ENCODE measurements at regions not wholly inside any gene's neighbourhood (a gene's known extent, or its start where the extent isn't known, plus 50 kb on each side); places are given as distances from the start of the nearest gene placed in this dataset.

GRCh38 chr2:16429002-16429401 is 236.6 kb downstream of the CYRIA start:
- H3K4me2 ChIP-seq (ENCODE audit: low read depth, low read length): no peak overlapping the region
- no peak overlapping the region for H2BK5ac ChIP-seq (ENCODE audit: low read depth, low read length, poor library complexity, severe bottlenecking)
- in situ Hi-C loops (cut with MboI; ENCODE audit: low sequenced_read_pairs) (no loop called here), dilution Hi-C loops (cut with HindIII; ENCODE audit: low sequenced_read_pairs, unreplicated experiment) (no loop called here), intact Hi-C loops (cut with micrococcal nuclease) (no loop called here)
- no peaks in the 10 kb centered on the region for H3K9me1 ChIP-seq (ENCODE audit: insufficient read depth, low read length)
- no peak overlapping the region for H3K14ac ChIP-seq (replicated peaks; ENCODE audit: low read depth, low read length)
- no peak overlapping the region for H3K4ac ChIP-seq (ENCODE audit: low read depth, low read length)
- H3K4me1 ChIP-seq (ENCODE audit: control insufficient read depth, insufficient read depth, low read length): no peaks in the 10 kb centered on the region
- H3K9ac ChIP-seq (ENCODE audit: low read depth, low read length): no peak overlapping the region
- POLR2A ChIA-PET (ENCODE audit: unreplicated experiment): no interaction called here
- TF ChIP-seq POLR2A (IDR thresholded peaks at IDR 0.05; ENCODE audit: low read depth, low read length): no peak
- no peak for TF ChIP-seq SMC3 (IDR thresholded peaks at IDR 0.05; ENCODE audit: low read depth, low read length)
- TF ChIP-seq RCOR1 (IDR thresholded peaks at IDR 0.05; ENCODE audit: insufficient replicate concordance, low read length): no peak
- TF ChIP-seq RAD21 (IDR thresholded peaks at IDR 0.05; ENCODE audit: low read length): no peak
- TF ChIP-seq CHD1 (IDR thresholded peaks at IDR 0.05; ENCODE audit: low read depth, low read length): no peak
- TF ChIP-seq, protein P1, sequence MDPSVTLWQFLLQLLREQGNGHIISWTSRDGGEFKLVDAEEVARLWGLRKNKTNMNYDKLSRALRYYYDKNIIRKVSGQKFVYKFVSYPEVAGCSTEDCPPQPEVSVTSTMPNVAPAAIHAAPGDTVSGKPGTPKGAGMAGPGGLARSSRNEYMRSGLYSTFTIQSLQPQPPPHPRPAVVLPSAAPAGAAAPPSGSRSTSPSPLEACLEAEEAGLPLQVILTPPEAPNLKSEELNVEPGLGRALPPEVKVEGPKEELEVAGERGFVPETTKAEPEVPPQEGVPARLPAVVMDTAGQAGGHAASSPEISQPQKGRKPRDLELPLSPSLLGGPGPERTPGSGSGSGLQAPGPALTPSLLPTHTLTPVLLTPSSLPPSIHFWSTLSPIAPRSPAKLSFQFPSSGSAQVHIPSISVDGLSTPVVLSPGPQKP (IDR thresholded peaks at IDR 0.05; ENCODE audit: borderline replicate concordance, low read depth, low read length): no peak
- no peak for TF ChIP-seq RFX5 (IDR thresholded peaks at IDR 0.05; ENCODE audit: low read depth, low read length)
- no peak for TF ChIP-seq CEBPB (IDR thresholded peaks at IDR 0.05; ENCODE audit: low read depth, low read length)
- TF ChIP-seq MAFK (IDR thresholded peaks at IDR 0.05; ENCODE audit: low read depth, low read length): no peak
- no peak for TF ChIP-seq CTCF (conservative IDR thresholded peaks at IDR 0.05; ENCODE audit: low read depth, low read length)
- TF ChIP-seq FOS (IDR thresholded peaks at IDR 0.05; ENCODE audit: low read depth, low read length): no peak
- no peak for TF ChIP-seq USF2 (IDR thresholded peaks at IDR 0.05; ENCODE audit: low read depth, low read length)
- TF ChIP-seq MAZ (IDR thresholded peaks at IDR 0.05; ENCODE audit: borderline replicate concordance, low read depth, low read length): no peak
- no peak for TF ChIP-seq NFE2L2 (IDR thresholded peaks at IDR 0.05; ENCODE audit: low read depth, low read length)
- TF ChIP-seq BHLHE40 (IDR thresholded peaks at IDR 0.05; ENCODE audit: low read depth, low read length): no peak
- no peak overlapping the region for H2BK15ac ChIP-seq (ENCODE audit: low read depth, low read length)
- no TSS peak for BruUV-seq (replicated peaks)
- H2AK5ac ChIP-seq (ENCODE audit: low read depth, low read length): no peak overlapping the region
- H3K9me3 ChIP-seq (ENCODE audit: control insufficient read depth, insufficient read depth, low read length): peaks cover 22% of the 10 kb centered on the region
- no peak overlapping the region for H3K56ac ChIP-seq (ENCODE audit: extremely low read depth, insufficient read depth, low read length)
- no peak overlapping the region for H3K4me3 ChIP-seq (ENCODE audit: insufficient read depth, low read depth, low read length)
- no peak overlapping the region for H4K91ac ChIP-seq (ENCODE audit: insufficient read depth, low read depth, low read length)
- no peaks in the 10 kb centered on the region for H3K27me3 ChIP-seq (ENCODE audit: control insufficient read depth, insufficient read depth, low read length)
- no peak overlapping the region for H4K8ac ChIP-seq (ENCODE audit: low read depth in 2 of 2, low read length in 2 of 2)
- no peak overlapping the region for H3K23ac ChIP-seq (ENCODE audit: low read depth, low read length)
- H2AK9ac ChIP-seq (replicated peaks; ENCODE audit: low read depth, low read length, poor library complexity): no peak overlapping the region
- no peak for ATAC-seq (ENCODE audit: low read depth)
- H4K5ac ChIP-seq (ENCODE audit: low read depth, low read length): no peak overlapping the region
- no peak overlapping the region for H2AFZ ChIP-seq (replicated peaks; ENCODE audit: low read length, poor library complexity)
- H3K79me1 ChIP-seq (ENCODE audit: low read depth in 1 of 2, low read length in 2 of 2): no peaks in the 10 kb centered on the region
- H3K27ac ChIP-seq (ENCODE audit: insufficient read depth, low read length): no peak overlapping the region
- H4K20me1 ChIP-seq (ENCODE audit: insufficient read depth, low read length): no peaks in the 10 kb centered on the region
- H2BK20ac ChIP-seq (ENCODE audit: low read depth, low read length): no peak overlapping the region
- no peak overlapping the region for H2BK120ac ChIP-seq (ENCODE audit: low read depth, low read length)
- CTCF ChIA-PET: no interaction called here
- H3K36me3 ChIP-seq (ENCODE audit: control insufficient read depth, insufficient read depth, low read length): no peaks in the 10 kb centered on the region
- no peak overlapping the region for H3K18ac ChIP-seq (ENCODE audit: low read depth, low read length)
- 100% methylated on average over 1 of the region's 2 CpGs; no CpG with 5 or more reads in 1 of the 2 experiments for WGBS, 2 experiments (ENCODE audit: extremely low coverage in 2 of 2, insufficient read length in 1 of 2)
- no peak for DNase-seq

Data from IMR-90 (cell line).